SIG-M5 (cell line): ENCODE measurements at regions not wholly inside any gene's neighbourhood (a gene's known extent, or its start where the extent isn't known, plus 50 kb on each side); places are given as distances from the start of the nearest gene placed in this dataset.

Experiments used
- DNase-seq: peaks from one replicate; lab custom pipeline; 2025; lab: John Stamatoyannopoulos, UW

DNA sequence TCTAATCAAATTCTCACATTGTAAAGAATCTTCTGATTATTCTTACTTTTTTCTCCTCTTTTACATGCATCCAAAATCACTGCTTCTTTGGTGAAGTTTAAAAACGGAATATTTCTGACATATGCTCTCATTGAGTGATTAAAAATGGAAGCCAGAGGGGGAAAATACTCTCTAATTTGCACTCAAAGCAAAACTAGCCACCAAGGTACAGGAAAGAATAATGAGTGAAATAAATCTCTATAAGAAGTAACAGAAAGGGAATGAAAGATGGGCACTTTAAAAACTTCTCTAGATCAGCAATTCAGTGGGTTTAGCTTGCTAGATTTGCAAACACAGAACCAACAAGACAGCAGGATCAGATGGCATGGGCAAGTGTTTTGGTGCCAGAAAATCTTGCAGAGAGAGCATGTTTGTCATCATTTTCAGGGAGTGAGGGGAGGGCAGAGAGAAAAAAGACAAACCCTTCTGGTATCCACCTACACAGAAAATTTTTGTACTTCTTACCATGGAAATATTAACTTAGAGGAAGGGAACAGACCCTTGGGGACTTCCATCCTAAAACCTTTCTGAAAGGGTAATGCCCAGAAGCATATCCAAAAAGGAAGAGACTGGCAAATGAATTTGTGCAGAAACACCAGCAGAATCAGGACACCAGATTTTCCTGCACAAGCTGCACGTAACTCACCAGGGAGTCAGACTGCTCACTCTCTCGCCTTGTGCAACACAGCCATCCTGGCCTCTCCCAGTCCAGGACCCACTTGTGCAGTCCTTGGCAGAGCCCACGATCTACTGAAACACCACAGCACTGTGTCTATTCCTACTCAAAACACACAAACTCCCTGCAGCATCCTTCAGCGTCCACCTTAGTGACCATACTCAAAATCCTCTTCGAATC lies 270.2 kb upstream of the PRDM1 start:
- no peak for DNase-seq

DNA sequence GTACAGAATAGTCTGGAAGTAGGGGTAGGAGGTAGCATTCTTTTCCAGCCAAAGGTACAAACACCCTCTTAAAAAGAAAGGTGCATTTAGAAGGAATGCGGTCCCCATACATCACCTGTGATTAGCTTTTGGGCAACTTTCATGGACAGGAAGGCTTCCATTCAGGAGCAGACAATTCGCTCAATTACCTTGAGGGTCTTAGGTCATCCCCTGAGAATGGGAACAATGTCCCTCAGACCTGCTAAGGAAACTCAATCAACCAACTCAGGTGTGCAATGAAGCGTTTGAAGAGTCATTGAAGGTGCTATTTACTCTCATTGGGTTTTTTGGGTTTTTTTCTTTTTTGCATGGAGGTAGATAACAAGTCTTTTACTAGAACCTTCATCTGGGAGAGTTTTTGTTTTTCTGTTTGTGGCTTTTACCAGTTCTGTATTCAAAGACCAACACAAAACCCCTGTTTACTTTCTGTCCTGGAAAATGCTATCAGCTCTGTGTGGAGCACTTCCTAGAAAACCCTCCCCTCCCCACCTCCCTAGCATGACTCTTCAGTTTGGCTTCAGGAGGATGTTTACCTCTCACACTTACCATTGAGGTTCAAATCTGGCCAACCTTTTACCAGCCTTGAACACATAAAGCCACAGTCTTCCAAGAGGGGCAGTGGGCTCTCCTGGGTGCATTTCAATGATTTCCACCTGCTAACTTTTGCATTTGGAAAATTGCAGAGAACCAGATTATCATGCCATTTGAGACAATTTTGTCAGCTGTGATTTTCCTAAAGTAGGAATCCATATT lies 271.2 kb upstream of the PRDM1 start:
- DNase-seq: no peak

DNA sequence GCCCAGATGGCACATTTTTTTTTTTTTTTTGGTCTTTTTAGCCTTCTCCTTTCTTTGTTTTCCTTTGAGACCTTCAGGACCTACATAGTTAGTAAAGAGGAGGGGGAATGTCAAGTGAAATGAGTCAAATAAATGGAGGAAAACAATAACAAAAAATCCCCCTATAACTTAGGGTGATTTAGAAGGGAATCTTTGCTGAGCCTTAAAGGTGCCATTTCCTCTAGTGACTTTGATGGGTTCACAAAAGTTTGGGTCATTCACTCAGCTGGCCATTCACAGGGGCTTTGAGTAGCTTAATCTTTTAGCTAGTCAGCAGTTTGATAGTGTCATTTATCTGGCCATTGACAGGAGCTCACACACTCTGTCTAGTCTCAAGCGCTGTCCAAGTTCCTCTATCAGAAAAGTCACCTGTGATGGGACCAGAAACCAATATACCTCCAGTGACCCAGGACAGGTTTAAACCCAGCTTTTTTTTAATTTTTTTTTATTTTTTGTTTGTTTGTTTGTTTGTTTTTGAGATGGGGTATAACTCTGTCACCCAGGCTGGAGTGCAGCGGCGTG lies 275.1 kb upstream of the PRDM1 start:
- no peak for DNase-seq

DNA sequence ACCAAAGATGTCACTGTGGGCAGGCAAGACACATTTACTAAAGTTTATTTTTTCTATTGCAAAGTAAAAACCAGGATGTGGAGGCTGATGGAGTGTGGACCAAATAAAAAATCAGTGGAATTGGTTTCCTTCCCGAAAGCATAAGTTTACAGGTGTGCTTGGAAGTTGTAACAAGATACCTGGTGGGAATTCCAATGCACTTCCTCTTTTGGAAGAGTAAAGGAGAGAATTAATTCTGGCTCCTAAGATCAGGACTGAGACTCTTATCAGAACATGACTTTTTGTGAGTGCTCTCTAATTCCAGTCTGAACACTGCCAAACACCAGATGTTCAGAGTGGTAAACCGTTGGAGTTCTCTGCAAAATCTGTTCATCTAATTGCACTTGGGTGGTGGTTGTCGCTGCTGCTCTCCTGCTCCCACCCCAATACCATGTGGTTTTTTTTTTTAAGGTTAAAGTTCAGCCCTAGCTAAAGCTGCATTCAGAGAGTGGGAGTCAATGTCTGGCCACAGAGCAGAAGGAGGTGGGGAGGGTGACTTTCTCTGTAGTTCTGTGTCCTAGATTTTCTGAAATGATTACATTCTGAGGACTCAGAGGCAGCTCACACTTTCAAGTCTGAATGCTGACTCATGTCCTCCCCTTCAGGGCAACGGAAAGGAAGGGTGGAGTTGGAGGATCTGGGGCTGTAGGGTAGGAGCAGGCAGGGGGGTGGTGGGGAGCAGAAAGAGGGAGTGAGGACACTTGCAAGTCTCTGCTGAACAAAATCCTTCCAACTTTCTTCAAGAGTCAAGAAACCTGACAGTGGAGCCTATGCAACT lies 275.8 kb upstream of the PRDM1 start:
- DNase-seq: no peak

DNA sequence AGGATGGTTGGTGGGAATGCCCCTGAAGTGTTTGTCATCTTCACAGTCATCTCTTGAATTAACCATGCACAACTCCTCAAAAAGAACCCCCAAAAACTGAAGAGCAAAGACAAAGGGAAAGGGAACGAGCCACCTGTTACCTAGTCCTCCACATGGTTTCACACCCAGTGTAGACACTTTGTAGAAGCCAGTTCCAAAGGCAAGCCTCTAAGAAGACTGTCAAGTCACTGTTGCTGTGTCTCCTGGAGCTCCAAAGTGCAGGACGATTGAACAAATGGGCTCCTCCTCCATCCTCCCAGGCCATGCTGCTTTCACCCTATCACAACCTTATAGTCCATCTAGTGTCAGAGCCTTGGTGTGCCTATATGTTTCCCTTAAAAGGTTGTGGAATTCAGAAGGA lies 277.6 kb upstream of the PRDM1 start:
- no peak for DNase-seq

DNA sequence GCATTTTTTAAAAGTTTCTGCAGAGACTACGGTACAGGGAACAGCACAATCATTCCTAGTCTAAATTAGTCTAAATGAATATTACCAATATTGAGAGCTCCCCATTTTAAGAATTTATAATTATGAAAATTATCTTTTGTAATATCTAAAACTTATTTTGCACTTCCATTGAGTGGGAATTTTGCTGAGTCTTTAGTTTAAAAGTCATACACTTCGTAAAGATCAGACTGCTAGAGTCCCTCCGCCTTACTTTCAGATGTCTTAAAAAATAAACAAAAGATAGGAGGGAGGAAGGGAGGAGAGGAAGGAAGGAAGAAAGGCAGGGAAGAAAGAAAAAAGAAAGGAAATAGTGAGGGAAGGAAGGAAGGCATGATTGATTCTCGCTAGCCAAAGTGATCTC lies 278.2 kb upstream of the PRDM1 start:
- DNase-seq: no peak

DNA sequence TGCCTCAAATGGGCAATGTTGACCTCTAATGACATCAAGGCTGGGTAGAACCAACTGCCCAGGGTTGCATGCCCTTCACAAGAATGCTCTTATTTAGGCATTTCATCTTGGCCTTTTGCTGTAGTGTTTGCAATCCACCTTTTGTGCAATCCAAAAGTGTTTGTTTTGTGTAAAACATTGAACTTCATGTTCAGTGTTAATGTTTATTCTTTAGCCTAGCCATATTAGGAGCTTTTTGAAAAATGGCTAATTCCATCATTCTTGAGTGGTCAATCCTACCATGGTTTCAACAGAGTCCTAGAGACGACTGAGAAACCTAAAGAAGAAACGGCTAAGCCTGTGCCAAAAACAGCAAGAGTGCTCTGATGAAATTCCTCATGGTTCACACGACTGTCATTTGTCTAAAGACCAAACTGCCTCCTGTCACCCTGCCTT lies 279.6 kb upstream of the PRDM1 start:
- DNase-seq: no peak

DNA sequence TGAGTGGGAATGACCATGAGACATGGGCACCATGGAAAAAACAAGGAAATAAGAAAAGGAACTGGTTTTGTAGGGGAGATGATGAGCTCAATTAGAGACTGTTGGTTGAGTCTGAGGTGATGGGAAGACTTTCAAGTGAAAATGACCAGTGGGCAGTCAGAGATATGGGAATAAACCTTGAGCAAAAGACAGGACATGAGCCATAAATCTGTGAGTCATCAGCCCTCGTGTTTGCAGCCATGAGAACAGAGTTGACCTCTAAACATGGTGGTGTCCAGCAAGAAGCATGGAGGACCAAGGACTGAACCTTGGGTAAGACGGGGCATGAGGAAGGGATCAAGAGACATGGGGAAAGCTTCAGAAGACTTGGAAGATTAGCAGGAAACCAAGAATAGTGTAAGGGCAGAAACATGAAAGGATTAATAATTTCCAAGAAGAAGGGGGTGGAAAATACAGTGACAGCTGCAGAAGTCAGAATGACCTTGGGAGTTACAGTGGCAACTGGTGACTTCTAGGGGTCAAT lies 280.6 kb upstream of the PRDM1 start:
- no peak for DNase-seq

DNA sequence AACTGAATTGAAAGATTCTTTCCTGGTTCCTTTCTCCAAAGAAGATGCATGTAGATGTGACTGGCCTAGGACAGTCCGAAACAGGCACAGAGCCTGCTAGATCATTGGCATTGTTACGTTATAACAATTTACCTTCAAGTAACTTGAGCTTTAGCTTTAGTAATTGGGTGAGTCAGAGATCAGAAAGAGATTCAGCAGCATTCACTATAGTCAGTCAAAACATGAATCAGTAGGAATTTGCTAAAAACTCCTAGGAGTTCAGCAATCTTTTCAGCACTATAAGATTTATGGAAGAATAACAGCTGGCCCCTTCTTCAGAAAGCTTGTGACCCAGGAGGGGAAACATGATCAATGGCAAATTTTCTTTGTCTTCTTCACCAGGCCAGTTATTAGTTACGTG lies 281.7 kb upstream of the PRDM1 start:
- no peak for DNase-seq

DNA sequence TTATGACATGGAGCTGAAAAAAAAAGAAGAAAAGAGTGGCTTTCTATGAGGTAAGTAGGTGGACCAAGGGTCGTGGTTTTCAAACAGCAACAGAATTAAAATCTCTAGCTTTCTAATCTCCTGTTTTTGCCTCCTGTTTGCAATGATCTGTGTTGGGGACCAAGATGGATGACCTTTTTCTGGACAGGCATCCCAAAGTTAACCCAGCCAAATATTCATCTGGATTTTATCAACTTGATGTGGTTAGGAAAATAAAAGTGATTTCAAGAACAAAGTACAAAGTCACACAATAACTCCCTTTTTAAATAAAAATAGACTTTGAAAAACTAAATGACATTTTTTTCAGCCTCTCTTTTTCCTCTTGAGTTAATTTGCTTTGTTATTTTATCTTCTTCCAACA lies 282.1 kb upstream of the PRDM1 start:
- no peak for DNase-seq

DNA sequence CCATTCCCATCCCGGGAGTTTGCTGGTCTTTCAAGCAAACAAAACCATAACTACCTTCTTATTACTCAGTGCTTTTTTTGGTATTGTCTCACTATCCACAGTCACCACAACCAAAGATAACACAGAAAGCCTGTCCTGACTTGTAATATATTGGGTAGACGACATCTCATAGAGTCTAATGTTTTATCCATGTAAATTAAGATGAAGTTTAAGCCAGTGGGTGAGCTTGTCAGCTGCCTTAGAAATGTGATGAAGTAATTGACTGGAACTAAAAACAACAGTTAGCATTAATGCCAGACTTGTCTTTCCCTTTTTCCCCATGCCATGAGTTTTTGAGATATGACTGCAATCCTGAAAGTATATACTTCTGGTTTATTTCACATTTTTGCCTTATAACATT lies 282.7 kb upstream of the PRDM1 start:
- DNase-seq: no peak

DNA sequence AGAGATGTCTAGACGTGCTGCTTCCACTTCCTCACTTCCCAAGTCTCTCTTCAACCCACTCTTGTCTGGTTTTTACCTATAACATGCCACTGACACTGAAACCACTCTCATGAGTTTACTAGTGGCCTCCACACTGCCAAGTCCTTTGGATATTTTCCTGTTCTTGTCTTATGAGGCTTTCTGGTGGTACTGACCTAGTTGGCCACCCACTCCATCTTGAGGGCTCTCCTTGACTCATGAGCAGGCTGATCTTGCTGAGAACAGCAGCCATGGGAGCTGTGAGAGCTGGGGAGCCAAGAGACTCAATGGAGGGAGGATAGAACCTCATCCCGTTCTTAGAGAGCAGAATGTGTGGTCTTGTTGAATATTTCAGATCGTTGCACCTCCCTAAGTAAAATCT lies 283.4 kb upstream of the PRDM1 start:
- DNase-seq: no peak

DNA sequence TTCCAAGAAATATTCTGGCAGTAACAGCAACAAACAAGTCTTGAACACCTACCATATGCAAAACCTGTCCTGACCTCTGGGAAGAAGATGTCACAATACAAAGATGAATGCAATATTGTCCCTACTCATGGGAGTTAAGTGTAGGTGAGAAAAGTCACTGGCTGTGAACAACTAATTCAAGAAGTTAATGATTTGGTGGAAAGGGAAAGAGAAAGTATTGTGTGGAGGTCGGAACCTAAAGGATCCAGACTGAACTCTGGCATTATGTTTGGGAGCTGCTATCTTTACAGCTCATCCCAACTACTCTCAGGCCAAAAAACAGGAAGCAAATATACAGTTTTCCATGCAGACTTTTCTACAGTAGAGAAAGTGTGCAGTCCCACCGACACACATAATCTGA lies 285.3 kb upstream of the PRDM1 start:
- DNase-seq: no peak

DNA sequence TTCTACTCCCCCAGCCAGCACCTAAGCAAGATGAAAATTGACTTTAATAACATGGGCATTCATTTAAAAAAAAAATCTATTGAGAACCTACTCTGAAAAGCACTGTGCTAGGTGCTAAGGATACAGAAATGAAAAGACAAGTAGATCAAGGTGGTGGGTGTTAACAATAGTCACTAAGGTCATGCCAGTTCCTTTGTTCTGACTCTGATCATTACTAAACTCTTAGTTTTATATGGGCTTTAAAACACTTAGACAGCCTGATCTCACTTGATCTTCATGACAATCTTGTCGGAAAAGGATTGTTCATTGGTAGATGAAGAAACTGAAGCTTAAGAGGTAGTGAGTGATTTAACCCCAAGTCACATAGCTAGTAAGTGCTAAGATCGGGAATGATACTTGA lies 285.7 kb upstream of the PRDM1 start:
- DNase-seq: no peak

DNA sequence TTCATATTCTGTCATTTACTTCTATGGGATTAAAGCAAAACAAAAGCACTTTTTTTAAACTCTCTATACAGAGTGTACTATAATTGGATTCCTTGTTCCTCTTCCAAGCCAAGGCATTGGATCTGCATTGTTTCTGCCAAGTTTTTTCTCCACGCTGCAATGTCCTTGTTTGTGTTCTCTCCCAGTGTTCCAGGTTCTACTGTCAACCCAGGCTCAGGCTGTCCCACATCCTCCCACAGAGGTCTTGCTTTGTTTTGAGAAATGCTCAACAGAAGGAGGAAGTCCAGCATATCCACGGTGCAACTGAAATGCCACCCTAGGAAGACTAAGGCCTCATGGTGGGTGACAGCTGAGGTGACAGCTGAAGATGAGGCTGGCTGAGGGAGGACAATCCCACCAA lies 287.1 kb upstream of the PRDM1 start:
- DNase-seq: no peak

DNA sequence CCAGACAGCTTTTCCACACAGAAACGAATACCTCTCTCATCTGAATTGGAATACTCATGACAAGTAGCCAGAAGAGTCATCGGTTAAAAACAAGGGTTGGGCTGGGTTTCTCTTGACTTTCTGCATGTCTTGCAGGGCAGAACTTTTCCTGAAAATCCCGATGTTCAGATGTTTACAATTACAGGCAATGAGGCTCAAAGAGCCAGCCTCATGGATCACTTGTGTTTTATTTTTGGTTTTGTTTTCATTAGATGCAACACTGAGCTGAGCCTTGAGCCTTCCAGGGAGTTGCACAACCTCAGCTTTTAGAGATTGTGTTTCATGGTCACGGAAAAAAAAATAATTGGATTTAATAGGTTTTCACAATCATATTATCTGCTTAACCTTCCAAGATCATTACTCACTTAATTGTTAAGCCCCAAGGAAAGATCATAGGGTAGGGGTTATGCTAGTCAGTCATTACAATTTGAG lies 288.1 kb upstream of the PRDM1 start:
- no peak for DNase-seq

DNA sequence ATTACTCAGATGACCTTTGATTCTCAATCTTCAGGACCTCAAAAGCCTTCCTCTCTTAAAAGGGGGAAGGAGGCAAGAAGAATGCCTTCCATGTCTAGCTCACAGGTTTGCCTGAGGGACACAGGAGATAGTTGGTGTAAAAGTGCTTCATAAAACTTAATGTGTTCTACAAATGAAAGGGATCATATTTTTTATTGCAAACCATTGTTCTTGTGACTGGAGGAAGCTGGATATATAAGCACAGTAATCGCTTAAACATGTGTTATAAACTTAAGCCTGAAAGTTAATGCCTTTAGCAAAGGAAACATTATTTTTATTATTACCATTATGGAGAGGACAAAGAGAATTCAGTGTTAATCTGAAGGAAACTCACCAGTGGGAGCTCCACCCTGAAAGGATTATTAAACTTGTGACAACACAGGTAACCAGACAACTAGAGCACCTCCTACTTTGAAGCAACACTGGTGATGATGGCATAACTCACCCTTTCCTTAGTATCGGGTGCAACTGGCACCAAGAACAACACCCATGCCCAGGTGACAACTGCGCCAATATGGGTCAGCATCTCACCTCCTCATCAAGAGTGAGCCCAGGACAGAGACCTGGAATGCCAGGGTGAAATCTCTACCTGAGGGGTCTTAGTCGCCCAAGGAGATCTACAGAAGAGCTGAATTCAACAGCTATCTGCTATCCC lies 288.7 kb upstream of the PRDM1 start:
- DNase-seq: no peak

DNA sequence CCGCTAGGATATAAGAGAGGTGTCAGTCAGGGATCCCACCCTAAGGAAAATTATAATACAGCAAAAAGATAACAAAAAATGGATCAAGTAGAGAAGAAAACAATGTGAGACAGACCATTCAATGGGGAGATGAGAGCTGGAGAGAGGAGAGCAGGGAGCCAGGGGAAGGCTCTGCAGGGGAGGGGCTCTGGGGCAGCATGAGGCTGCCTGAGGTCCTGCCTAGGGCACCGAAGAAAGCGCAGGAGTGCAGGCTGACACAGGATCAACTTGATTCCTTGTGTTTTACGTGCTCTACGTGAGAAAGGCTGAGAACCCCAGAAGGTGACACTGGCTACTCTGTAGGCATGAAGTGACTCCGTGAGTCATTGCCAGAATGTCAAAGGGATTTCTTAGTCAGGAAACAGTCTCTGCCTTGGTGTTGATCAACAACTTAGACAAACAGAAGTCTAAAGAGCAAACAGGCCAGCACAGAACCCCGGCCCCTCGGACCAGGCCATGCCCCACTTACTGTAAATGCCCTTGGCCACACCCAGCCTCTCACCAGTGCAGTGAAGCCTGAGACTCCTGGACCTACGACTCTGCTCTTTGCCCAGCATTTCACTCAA lies 290.1 kb upstream of the PRDM1 start:
- DNase-seq: no peak

DNA sequence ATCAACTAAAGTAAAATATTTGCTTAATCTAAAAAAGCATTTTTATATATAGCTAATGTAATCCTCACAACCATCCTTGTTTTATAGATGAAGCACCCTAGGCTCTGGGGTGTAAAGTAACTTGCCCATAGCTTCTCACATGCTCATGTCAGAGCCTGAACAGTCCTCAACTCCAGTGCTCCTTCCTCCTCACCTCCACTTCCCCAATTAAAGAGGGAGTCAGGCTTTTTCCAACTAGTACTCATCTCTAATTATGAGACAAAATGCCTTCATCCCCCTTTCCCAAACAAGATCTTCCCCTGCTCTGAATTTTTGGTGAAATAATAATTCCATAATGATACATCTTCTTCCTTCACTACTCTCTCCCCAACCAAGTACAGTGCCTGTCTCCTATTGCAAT lies 290.8 kb upstream of the PRDM1 start:
- no peak for DNase-seq

DNA sequence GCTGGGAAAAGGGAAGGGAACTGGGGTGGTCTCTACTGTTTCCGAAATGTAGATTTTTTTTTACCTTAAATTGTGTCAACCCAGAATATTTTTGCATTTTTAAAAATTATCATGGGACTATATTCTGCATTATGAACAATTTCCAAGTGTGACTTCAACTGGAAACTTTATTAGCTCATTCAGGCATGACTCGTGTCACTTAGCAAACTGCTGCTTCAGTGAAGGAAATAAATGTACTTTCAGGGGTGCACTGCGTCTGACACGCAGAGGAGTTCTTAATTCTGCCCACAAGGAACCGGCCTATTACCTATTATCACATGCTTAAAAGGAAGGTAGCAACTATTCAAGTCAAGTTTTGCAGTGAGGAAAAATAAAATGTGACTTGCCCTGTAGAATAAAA lies 291.3 kb upstream of the PRDM1 start:
- no peak for DNase-seq

DNA sequence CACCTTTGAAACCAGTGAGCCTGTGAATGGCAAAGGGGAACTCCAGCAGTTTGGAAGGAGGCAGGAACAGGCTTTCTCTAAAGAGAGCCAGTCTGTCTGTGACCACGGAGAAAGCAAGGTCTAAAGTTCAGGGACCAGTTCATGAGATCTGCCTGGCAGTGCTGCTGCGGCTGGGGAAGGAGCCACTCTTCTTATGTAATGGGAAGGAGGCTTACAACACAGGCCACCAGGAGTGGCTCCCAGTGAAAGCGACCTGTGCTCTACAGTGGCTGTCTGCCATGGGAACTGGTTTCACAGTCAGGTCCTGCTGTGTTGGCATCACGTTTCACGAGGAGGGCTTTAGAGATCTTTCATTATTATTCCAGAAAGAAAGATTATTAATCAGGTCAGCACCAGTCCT lies 291.9 kb upstream of the PRDM1 start:
- DNase-seq: no peak
